Karpas-422 (cell line): ENCODE measurements at regions not wholly inside any gene's neighbourhood (a gene's known extent, or its start where the extent isn't known, plus 50 kb on each side); places are given as distances from the start of the nearest gene placed in this dataset.

Source experiments
- DNase-seq: peaks from one replicate; pipeline ENCODE4 v3.0.0-alpha.2; 2015
- H2AFZ ChIP-seq: fragments of 200-600 bp; sonication (generic); 2 replicates; pipeline ENCODE4 v1.6.1; 2014; ENCODE audit warnings: antibody characterized with exemption, low read length, mixed read lengths
- H3K27ac ChIP-seq: fragments of 200-600 bp; sonication (generic); 2 replicates; pipeline ENCODE4 v1.5.1; 2014; ENCODE audit warnings: mild to moderate bottlenecking, low read length, moderate library complexity
- H3K27me3 ChIP-seq: fragments of 200-600 bp; sonication (generic); 2 replicates; pipeline ENCODE4 v1.6.1; 2014; ENCODE audit warnings: low read length, mixed read lengths
- H3K36me3 ChIP-seq: fragments of 200-600 bp; sonication (generic); 2 replicates; pipeline ENCODE4 v1.6.1; 2014; ENCODE audit warnings: low read length, mixed read lengths; ENCODE audit not compliant: insufficient read depth
- H3K4me1 ChIP-seq: fragments of 200-600 bp; sonication (generic); 2 replicates; pipeline ENCODE4 v1.6.1; 2014; ENCODE audit warnings: mild to moderate bottlenecking, low read length, mixed read lengths
- H3K4me2 ChIP-seq: fragments of 200-600 bp; sonication (generic); 2 replicates; pipeline ENCODE4 v1.6.1; 2014; ENCODE audit warnings: low read length, low read depth, mild to moderate bottlenecking; ENCODE audit not compliant: poor library complexity, severe bottlenecking
- H3K4me3 ChIP-seq: fragments of 200-600 bp; sonication (generic); 2 replicates; pipeline ENCODE4 v1.5.1; 2014; ENCODE audit warnings: mild to moderate bottlenecking, antibody characterized with exemption, low read length, mixed read lengths
- H3K79me2 ChIP-seq: fragments of 200-600 bp; sonication (generic); 2 replicates; pipeline ENCODE4 v1.6.1; 2014; ENCODE audit warnings: mild to moderate bottlenecking, low read length, mixed read lengths
- H3K9ac ChIP-seq: fragments of 200-600 bp; sonication (generic); 2 replicates; pipeline ENCODE4 v1.6.0; 2014; ENCODE audit warnings: low read length
- H3K9me2 ChIP-seq: fragments of 200-600 bp; sonication (generic), shearing (Covaris generic); replicated peaks from 2 replicates; pipeline ENCODE4 v1.6.0; 2014; ENCODE audit warnings: mild to moderate bottlenecking, low read length, moderate library complexity; ENCODE audit not compliant: insufficient read depth
- H3K9me3 ChIP-seq: fragments of 300-700, 200-600 bp; sonication (generic); 2 replicates; pipeline ENCODE4 v1.6.1; 2014; ENCODE audit warnings: low read length, mixed read lengths
- H4K20me1 ChIP-seq: fragments of 200-600 bp; sonication (generic); 2 replicates; pipeline ENCODE4 v1.6.1; 2014; ENCODE audit warnings: mild to moderate bottlenecking, antibody characterized with exemption, low read length, low read depth; ENCODE audit not compliant: insufficient read depth

- no peak overlapping the region for H3K27ac ChIP-seq
- H4K20me1 ChIP-seq, result no peaks in the 10 kb centered on the region
- H3K9me2 ChIP-seq, result no peaks in the 10 kb centered on the region
- H3K4me1 ChIP-seq, result no peaks in the 10 kb centered on the region
- no peak overlapping the region for H3K9ac ChIP-seq
- H2AFZ ChIP-seq, result no peak overlapping the region
- H3K27me3 ChIP-seq, result no peaks in the 10 kb centered on the region
- no peaks in the 10 kb centered on the region for H3K36me3 ChIP-seq
- H3K4me2 ChIP-seq, result no peak overlapping the region
- H3K79me2 ChIP-seq, result no peaks in the 10 kb centered on the region
- peaks cover 7% of the 10 kb centered on the region; the same call in 1 of the 2 replicates for H3K9me3 ChIP-seq
- no peak for DNase-seq
- H3K4me3 ChIP-seq, result no peak overlapping the region
Observed at GRCh38 chr5:165579911-165580310, 2074.5 kb downstream of the MAT2B start.

GRCh38 chr5:165594693-165595092 is 2089.3 kb downstream of the MAT2B start:
- Histone ChIP-seq H3K9ac (no peak overlapping the region), H3K4me2 (no peak overlapping the region), H3K36me3 (no peaks in the 10 kb centered on the region), H4K20me1 (no peaks in the 10 kb centered on the region), H3K4me1 (no peaks in the 10 kb centered on the region), H3K9me3 (peaks cover 32% of the 10 kb centered on the region), H3K27me3 (no peaks in the 10 kb centered on the region), H3K27ac (no peak overlapping the region), H3K79me2 (no peaks in the 10 kb centered on the region), H2AFZ (no peak overlapping the region), H3K9me2 (no peaks in the 10 kb centered on the region), H3K4me3 (no peak overlapping the region)
- DNase-seq, result no peak

- Histone ChIP-seq H3K4me3 (no peak overlapping the region), H3K9me2 (no peaks in the 10 kb centered on the region), H3K9me3 (peaks cover 42% of the 10 kb centered on the region), H3K4me2 (no peak overlapping the region), H3K4me1 (no peaks in the 10 kb centered on the region), H4K20me1 (no peaks in the 10 kb centered on the region), H3K79me2 (no peaks in the 10 kb centered on the region), H3K27ac (no peak overlapping the region), H3K27me3 (no peaks in the 10 kb centered on the region), H3K9ac (no peak overlapping the region), H2AFZ (no peak overlapping the region), H3K36me3 (no peaks in the 10 kb centered on the region)
- DNase-seq, result no peak
Observed at GRCh38 chr5:165602529-165602928, 2097.1 kb downstream of the MAT2B start.

- no peak overlapping the region for H3K9ac ChIP-seq
- H3K9me3 ChIP-seq, result peaks cover 25% of the 10 kb centered on the region
- H3K27ac ChIP-seq, result no peak overlapping the region
- H3K27me3 ChIP-seq, result no peaks in the 10 kb centered on the region
- no peak overlapping the region for H2AFZ ChIP-seq
- no peaks in the 10 kb centered on the region for H4K20me1 ChIP-seq
- H3K79me2 ChIP-seq, result no peaks in the 10 kb centered on the region
- no peak for DNase-seq
- H3K4me3 ChIP-seq, result no peak overlapping the region
- H3K4me2 ChIP-seq, result no peak overlapping the region
- no peaks in the 10 kb centered on the region for H3K36me3 ChIP-seq
- no peaks in the 10 kb centered on the region for H3K4me1 ChIP-seq
- no peaks in the 10 kb centered on the region for H3K9me2 ChIP-seq
Observed at GRCh38 chr5:165607026-165607425, 2101.6 kb downstream of the MAT2B start.

DNA sequence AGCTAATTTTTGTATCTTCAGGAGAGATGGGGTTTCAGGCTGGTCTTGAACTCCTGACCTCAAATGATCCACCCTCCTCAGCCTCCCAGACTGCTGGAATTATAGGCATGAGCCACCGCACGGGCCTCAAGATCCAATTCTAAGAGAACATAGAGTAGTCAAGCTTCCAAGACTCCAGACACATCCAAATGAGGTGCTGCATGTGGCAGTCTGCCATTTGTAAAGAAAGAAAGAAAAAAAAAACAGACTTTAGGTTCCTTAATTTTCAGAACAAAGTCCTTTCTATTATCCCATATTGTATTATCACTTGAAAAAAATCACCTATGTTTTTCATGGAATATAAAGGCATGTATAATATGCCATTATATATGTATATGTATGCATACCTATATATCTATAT is 2104.5 kb downstream of the MAT2B start:
- no peaks in the 10 kb centered on the region for H3K27me3 ChIP-seq
- H3K4me2 ChIP-seq, result no peak overlapping the region
- no peaks in the 10 kb centered on the region for H3K36me3 ChIP-seq
- DNase-seq, result no peak
- H3K9me3 ChIP-seq, result peaks cover 13% of the 10 kb centered on the region; the same call in 1 of the 2 replicates
- no peak overlapping the region for H3K9ac ChIP-seq
- H3K27ac ChIP-seq, result no peak overlapping the region
- no peaks in the 10 kb centered on the region for H4K20me1 ChIP-seq
- H3K79me2 ChIP-seq, result no peaks in the 10 kb centered on the region
- no peaks in the 10 kb centered on the region for H3K4me1 ChIP-seq
- no peak overlapping the region for H3K4me3 ChIP-seq
- no peaks in the 10 kb centered on the region for H3K9me2 ChIP-seq
- no peak overlapping the region for H2AFZ ChIP-seq

DNA sequence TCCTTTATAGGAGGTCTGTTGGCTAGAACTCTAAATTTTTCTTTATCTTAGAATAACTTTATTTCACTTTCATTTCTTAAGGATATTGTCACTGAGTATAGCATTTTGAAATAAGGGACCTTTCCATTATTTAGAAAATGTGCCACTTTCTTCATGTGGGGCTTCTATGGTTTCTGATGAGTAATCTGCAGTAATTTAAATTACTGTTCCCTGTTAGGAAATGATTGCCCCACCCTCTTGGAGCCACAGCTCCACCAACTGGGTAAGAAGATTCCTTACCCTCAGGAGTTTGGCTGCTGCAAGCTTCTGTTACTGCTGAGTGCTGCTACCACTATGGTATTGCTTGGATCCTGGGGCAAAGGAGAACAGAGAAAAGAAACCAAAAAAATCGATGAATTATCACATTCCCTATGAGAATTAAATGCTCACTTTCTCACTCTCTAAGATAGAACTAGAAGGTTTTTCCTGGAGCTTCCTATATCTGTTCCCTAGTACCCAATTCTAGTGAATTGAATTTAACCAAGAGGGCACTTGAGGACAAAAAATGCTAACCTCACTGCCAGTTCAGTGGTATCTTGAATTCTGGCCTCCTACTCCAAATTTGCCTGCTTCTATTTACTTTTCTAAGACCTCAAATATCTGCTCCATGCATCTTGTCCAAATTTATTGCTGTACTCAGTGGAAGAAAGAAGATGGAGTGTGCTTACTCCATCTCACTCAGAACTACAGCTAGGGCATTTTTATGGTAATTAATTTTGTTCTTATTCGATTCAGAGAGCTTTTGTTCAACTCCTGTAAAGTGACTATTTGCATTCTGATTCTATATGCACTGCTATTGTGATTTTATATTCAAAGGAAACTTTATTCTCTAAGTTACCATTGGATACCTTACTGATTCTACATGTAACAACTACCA is 2111.3 kb downstream of the MAT2B start:
- DNase-seq, result no peak
- Histone ChIP-seq H3K4me2 (no peak overlapping the region), H4K20me1 (no peaks in the 10 kb centered on the region), H3K79me2 (no peaks in the 10 kb centered on the region), H3K9me2 (no peaks in the 10 kb centered on the region), H3K9me3 (peaks cover 9% of the 10 kb centered on the region; the same call in 1 of the 2 replicates), H3K27me3 (no peaks in the 10 kb centered on the region), H3K4me1 (no peaks in the 10 kb centered on the region), H3K4me3 (no peak overlapping the region), H2AFZ (no peak overlapping the region), H3K36me3 (no peaks in the 10 kb centered on the region), H3K27ac (no peak overlapping the region), H3K9ac (no peak overlapping the region)

- Histone ChIP-seq H3K4me3 (no peak overlapping the region), H3K79me2 (no peaks in the 10 kb centered on the region), H3K9me3 (peaks cover 9% of the 10 kb centered on the region; the same call in 1 of the 2 replicates), H3K4me1 (no peaks in the 10 kb centered on the region), H4K20me1 (no peaks in the 10 kb centered on the region), H3K27ac (no peak overlapping the region), H2AFZ (no peak overlapping the region), H3K4me2 (no peak overlapping the region), H3K27me3 (no peaks in the 10 kb centered on the region), H3K9ac (no peak overlapping the region), H3K36me3 (no peaks in the 10 kb centered on the region), H3K9me2 (no peaks in the 10 kb centered on the region)
- DNase-seq, result no peak
Observed at GRCh38 chr5:165617491-165617890, 2112.1 kb downstream of the MAT2B start.

GRCh38 chr5:165620394-165620793 is 2115.0 kb downstream of the MAT2B start:
- no peaks in the 10 kb centered on the region for H4K20me1 ChIP-seq
- no peaks in the 10 kb centered on the region for H3K4me1 ChIP-seq
- H3K36me3 ChIP-seq, result no peaks in the 10 kb centered on the region
- H3K4me2 ChIP-seq, result no peak overlapping the region
- H3K9ac ChIP-seq, result no peak overlapping the region
- no peak overlapping the region for H2AFZ ChIP-seq
- no peaks in the 10 kb centered on the region for H3K27me3 ChIP-seq
- H3K9me2 ChIP-seq, result no peaks in the 10 kb centered on the region
- H3K27ac ChIP-seq, result no peak overlapping the region
- no peak for DNase-seq
- H3K9me3 ChIP-seq, result peaks cover 9% of the 10 kb centered on the region; the same call in 1 of the 2 replicates
- H3K4me3 ChIP-seq, result no peak overlapping the region
- no peaks in the 10 kb centered on the region for H3K79me2 ChIP-seq
